Natural killer cell (primary cell): ENCODE measurements at regions not wholly inside any gene's neighbourhood (a gene's known extent, or its start where the extent isn't known, plus 50 kb on each side); places are given as distances from the start of the nearest gene placed in this dataset.

Experiments used
- ATAC-seq, 3 donors: fragments of 150-1000 bp in 2 of 3; fragments of 200-7000 bp in 1 of 3; cut with Tn5 transposase; 1 replicate in 1 of 3; 2 replicates in 2 of 3; pipeline ENCODE4 v1.10.0; 2021; ENCODE audit warnings: mild to moderate bottlenecking in 2 of 3, moderate library complexity in 2 of 3
- DNase-seq, 2 donors: peaks; one replicate each; pipeline versions ENCODE4 v3.0.0 to v3.0.0-alpha.2; 2013 to 2021; ENCODE audit warnings: mixed read lengths in 1 of 2
- H3K27ac ChIP-seq: one replicate; pipeline ENCODE4 v1.5.1; 2013; ENCODE audit warnings: mild to moderate bottlenecking, low read length
- H3K27me3 ChIP-seq: one replicate; pipeline ENCODE4 v1.6.1; 2013; ENCODE audit warnings: low read length; ENCODE audit not compliant: control insufficient read depth, insufficient read depth
- H3K36me3 ChIP-seq: one replicate; pipeline ENCODE4 v1.6.1; 2013; ENCODE audit warnings: low read length; ENCODE audit not compliant: control insufficient read depth, insufficient read depth
- H3K4me1 ChIP-seq: one replicate; pipeline ENCODE4 v1.6.1; 2013; ENCODE audit warnings: low read length; ENCODE audit not compliant: control insufficient read depth, insufficient read depth
- H3K4me3 ChIP-seq: one replicate; pipeline ENCODE4 v1.5.1; 2013; ENCODE audit warnings: low read length
- H3K9me3 ChIP-seq: one replicate; pipeline ENCODE4 v1.6.1; 2013; ENCODE audit warnings: low read length; ENCODE audit not compliant: control insufficient read depth, insufficient read depth
- H3K27ac Mint-ChIP-seq, 2 donors: one replicate each; pipeline ENCODE4 v1.8.0; 2022; ENCODE audit warnings: mild to moderate bottlenecking in 2 of 2, mixed read lengths in 2 of 2, moderate library complexity in 1 of 2
- H3K27me3 Mint-ChIP-seq, 2 donors: one replicate each; pipeline ENCODE4 v1.8.0; 2022; ENCODE audit warnings: low read depth in 2 of 2, mixed read lengths in 2 of 2
- H3K36me3 Mint-ChIP-seq: one replicate; pipeline ENCODE4 v1.8.0; 2022; ENCODE audit warnings: mixed read lengths
- H3K4me1 Mint-ChIP-seq, 2 donors: one replicate each; pipeline ENCODE4 v1.8.0; 2022; ENCODE audit warnings: mixed read lengths in 2 of 2
- H3K4me3 Mint-ChIP-seq: one replicate; pipeline ENCODE4 v1.8.0; 2022; ENCODE audit warnings: mild to moderate bottlenecking, moderate library complexity, mixed read lengths
- H3K9me3 Mint-ChIP-seq, 2 donors: one replicate each; pipeline ENCODE4 v1.8.0; 2022; ENCODE audit warnings: mixed read lengths in 2 of 2
- CTCF ChIP-seq: fragments of 200-600 bp; IDR thresholded peaks from one replicate; pipeline ENCODE4 v1.8.0; 2022; ENCODE audit warnings: antibody characterized with exemption
- WGBS: methylation state at CpG from one replicate; pipeline ENCODE4 v1.1.7; 2013; ENCODE audit warnings: missing lambda C conversion rate; ENCODE audit not compliant: insufficient coverage; 5-methylcytosine and 5-hydroxymethylcytosine counted together
- intact Hi-C: fragments of 100-400 bp; cut with micrococcal nuclease; formaldehyde crosslinking; loops from one replicate; pipeline ENCODE4 v1.14.2; 2022

GRCh38 chr3:194080913-194081800 is 54.8 kb upstream of the HES1 start:
- H3K36me3 Mint-ChIP-seq: no peaks in the 10 kb centered on the region
- Histone ChIP-seq H3K27ac (no peak overlapping the region), H3K36me3 (no peaks in the 10 kb centered on the region), H3K4me3 (no peak overlapping the region), H3K27me3 (no peaks in the 10 kb centered on the region), H3K4me1 (peaks cover 3% of the 10 kb centered on the region), H3K9me3 (no peaks in the 10 kb centered on the region)
- intact Hi-C loops: no loop called here
- no peak overlapping the region for H3K4me3 Mint-ChIP-seq
- peaks cover 31 to 71% of the 10 kb centered on the region in 2 donors for H3K27me3 Mint-ChIP-seq
- DNase-seq (no peak), ATAC-seq (no peak)
- H3K27ac Mint-ChIP-seq: no peak overlapping the region
- WGBS: 94% methylated on average over 6 of the region's 8 CpGs
- H3K4me1 Mint-ChIP-seq: peaks cover 0 to 11% of the 10 kb centered on the region in 2 donors
- no peaks in the 10 kb centered on the region for H3K9me3 Mint-ChIP-seq
- TF ChIP-seq CTCF: no peak

GRCh38 chr3:194081826-194082225 is 54.1 kb upstream of the HES1 start:
- Histone ChIP-seq H3K9me3 (no peaks in the 10 kb centered on the region), H3K4me3 (no peak overlapping the region), H3K27ac (no peak overlapping the region), H3K36me3 (no peaks in the 10 kb centered on the region), H3K4me1 (peaks cover 3% of the 10 kb centered on the region), H3K27me3 (no peaks in the 10 kb centered on the region)
- ATAC-seq (no peak), DNase-seq (no peak)
- Mint-ChIP-seq H3K36me3 (no peaks in the 10 kb centered on the region), H3K9me3 (no peaks in the 10 kb centered on the region), H3K27ac (no peak overlapping the region), H3K4me1 (peaks cover 0 to 11% of the 10 kb centered on the region in 2 donors), H3K4me3 (no peak overlapping the region), H3K27me3 (peaks cover 32 to 71% of the 10 kb centered on the region in 2 donors)
- 90% methylated on average over 5 of the region's 5 CpGs for WGBS
- TF ChIP-seq CTCF: no peak
- intact Hi-C loops: no loop called here

GRCh38 chr3:194082743-194083636 is 53.0 kb upstream of the HES1 start:
- WGBS: 81% methylated on average over 18 of the region's 18 CpGs
- Mint-ChIP-seq H3K36me3 (no peaks in the 10 kb centered on the region), H3K27ac (no peak overlapping the region), H3K9me3 (no peaks in the 10 kb centered on the region), H3K4me1 (peaks cover 0 to 11% of the 10 kb centered on the region in 2 donors), H3K4me3 (no peak overlapping the region), H3K27me3 (peaks cover 21 to 70% of the 10 kb centered on the region in 2 donors)
- Histone ChIP-seq H3K27ac (no peak overlapping the region), H3K4me3 (no peak overlapping the region), H3K36me3 (no peaks in the 10 kb centered on the region), H3K4me1 (peaks cover 5% of the 10 kb centered on the region), H3K27me3 (peaks cover 2% of the 10 kb centered on the region), H3K9me3 (no peaks in the 10 kb centered on the region)
- TF ChIP-seq CTCF: no peak
- DNase-seq (no peak), ATAC-seq (no peak)
- intact Hi-C loops: no loop called here
